Bronchial epithelial cell (primary cell): ENCODE measurements at regions not wholly inside any gene's neighbourhood (a gene's known extent, or its start where the extent isn't known, plus 50 kb on each side); places are given as distances from the start of the nearest gene placed in this dataset.
"Not testable (repeated sequence)": the region's sequence is repeated elsewhere in the genome, so short reads cannot be mapped to it uniquely, and the experiment has no call there.

Experiments
- DNase-seq: peaks from one replicate; pipeline ENCODE4 v3.0.0-alpha.2; 2010; ENCODE audit warnings: low read depth
- FAIRE-seq: peaks from 2 replicates; lab custom pipeline; 2011; peaks lifted over from hg19 to GRCh38; lab: Jason Lieb, UNC
- H3K27me3 ChIP-seq: 2 replicates; pipeline ENCODE4 v1.5.1; 2011; ENCODE audit warnings: low read length; ENCODE audit not compliant: control insufficient read depth, insufficient read depth
- H3K36me3 ChIP-seq: 2 replicates; pipeline ENCODE4 v1.5.1; 2011; ENCODE audit warnings: low read length; ENCODE audit not compliant: control insufficient read depth, insufficient read depth
- H3K4me3 ChIP-seq: 2 replicates; pipeline ENCODE4 v1.5.1; 2011; ENCODE audit warnings: mild to moderate bottlenecking, low read depth, low read length, control low read depth

GRCh38 chr21:13514308-13514707 lies 95.3 kb upstream of the POTED start:
- not testable (repeated sequence) for H3K36me3 ChIP-seq, H3K4me3 ChIP-seq, DNase-seq, H3K27me3 ChIP-seq, FAIRE-seq

DNA sequence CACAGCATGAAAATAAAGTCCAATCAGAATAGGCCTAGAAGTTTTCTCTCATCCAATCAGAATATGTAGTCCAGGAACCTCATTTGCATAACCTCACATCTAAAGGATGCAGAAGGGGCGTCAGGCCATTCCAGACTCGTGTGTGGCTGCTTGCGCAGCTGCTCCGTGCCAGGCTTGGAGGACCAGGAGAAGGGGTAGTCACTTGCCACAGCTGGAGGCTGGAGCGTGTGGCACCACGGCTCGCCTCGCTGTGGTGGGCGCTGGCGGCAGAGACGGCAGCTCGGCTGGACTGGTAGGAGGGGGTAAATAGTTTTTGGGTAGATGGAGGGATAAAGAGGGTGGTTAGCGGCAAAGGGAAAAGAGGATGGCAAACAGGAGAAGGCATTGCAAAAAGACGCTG lies 93.6 kb upstream of the POTED start:
- DNase-seq, H3K36me3 ChIP-seq, FAIRE-seq, H3K4me3 ChIP-seq, H3K27me3 ChIP-seq: not testable (repeated sequence)

GRCh38 chr21:13519971-13520370 lies 89.6 kb upstream of the POTED start:
- not testable (repeated sequence) for DNase-seq, FAIRE-seq, H3K27me3 ChIP-seq, H3K4me3 ChIP-seq, H3K36me3 ChIP-seq

GRCh38 chr21:13525015-13525414 lies 84.6 kb upstream of the POTED start:
- not testable (repeated sequence) for H3K36me3 ChIP-seq, FAIRE-seq, DNase-seq, H3K27me3 ChIP-seq, H3K4me3 ChIP-seq

DNA sequence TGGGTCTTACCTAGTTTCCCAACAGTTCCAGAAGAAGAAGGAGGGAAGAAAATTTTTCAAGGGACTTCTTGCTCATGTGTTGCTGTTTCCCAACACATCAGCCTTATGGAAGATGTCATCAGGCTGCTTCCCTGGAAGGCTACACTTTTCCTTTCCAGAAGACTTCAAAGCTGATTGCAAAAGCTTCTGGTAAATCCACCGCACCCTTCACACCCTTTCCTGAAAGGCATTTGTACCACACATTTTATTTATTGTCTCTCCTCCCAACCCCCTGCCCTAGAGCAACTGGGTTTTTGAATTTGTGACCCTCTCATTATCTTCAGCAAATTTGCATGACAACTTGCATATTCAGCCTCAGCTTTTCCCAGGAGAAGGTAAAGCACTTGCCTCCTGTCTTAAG lies 80.5 kb upstream of the POTED start:
- H3K4me3 ChIP-seq, H3K36me3 ChIP-seq, H3K27me3 ChIP-seq, DNase-seq: not testable (repeated sequence)
- FAIRE-seq: peak; percentile 58

GRCh38 chr21:13529674-13530073 lies 79.9 kb upstream of the POTED start:
- not testable (repeated sequence) for H3K4me3 ChIP-seq, FAIRE-seq, H3K27me3 ChIP-seq, DNase-seq, H3K36me3 ChIP-seq

- H3K27me3 ChIP-seq, FAIRE-seq, DNase-seq, H3K36me3 ChIP-seq, H3K4me3 ChIP-seq: not testable (repeated sequence)
Observed at GRCh38 chr21:13530697-13531096, 78.9 kb upstream of the POTED start.

GRCh38 chr21:13543482-13543881 lies 66.1 kb upstream of the POTED start:
- not testable (repeated sequence) for H3K36me3 ChIP-seq, H3K4me3 ChIP-seq, DNase-seq, FAIRE-seq, H3K27me3 ChIP-seq

DNA sequence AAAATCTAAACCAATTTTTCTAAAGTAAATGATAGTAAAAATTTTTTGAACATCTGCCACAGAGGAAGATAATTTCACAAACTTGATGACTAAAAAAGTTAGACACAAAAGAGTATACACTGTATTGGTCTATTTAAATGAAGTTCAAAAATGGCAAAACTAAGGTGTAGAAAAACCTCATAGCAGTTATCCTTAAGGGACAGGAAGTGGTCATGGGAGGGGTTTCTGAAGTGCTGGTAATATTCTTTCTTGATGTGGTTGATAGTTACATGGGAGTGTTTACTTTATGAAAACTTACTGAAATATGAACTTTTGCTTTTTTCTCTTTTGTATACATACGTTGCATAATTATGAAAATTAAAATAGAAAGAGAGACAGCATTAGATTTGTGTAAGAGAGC lies 64.1 kb upstream of the POTED start:
- FAIRE-seq, H3K27me3 ChIP-seq, DNase-seq, H3K4me3 ChIP-seq, H3K36me3 ChIP-seq: not testable (repeated sequence)
